H54 (cell line): ENCODE measurements at regions not wholly inside any gene's neighbourhood (a gene's known extent, or its start where the extent isn't known, plus 50 kb on each side); places are given as distances from the start of the nearest gene placed in this dataset.
"Not testable (repeated sequence)": the region's sequence is repeated elsewhere in the genome, so short reads cannot be mapped to it uniquely, and the experiment has no call there.

Experiments
- DNase-seq: peaks from one replicate; pipeline ENCODE4 v3.0.0; 2011; ENCODE audit warnings: low spot score, mixed read lengths; ENCODE audit not compliant: insufficient read length
- FAIRE-seq: peaks from 3 replicates; lab custom pipeline; 2011; peaks lifted over from hg19 to GRCh38; lab: Jason Lieb, UNC
- POLR2A ChIP-seq: IDR thresholded peaks from 2 replicates; pipeline ENCODE4 v1.6.1; 2011; ENCODE audit warnings: low read depth, mild to moderate bottlenecking, low read length

DNA sequence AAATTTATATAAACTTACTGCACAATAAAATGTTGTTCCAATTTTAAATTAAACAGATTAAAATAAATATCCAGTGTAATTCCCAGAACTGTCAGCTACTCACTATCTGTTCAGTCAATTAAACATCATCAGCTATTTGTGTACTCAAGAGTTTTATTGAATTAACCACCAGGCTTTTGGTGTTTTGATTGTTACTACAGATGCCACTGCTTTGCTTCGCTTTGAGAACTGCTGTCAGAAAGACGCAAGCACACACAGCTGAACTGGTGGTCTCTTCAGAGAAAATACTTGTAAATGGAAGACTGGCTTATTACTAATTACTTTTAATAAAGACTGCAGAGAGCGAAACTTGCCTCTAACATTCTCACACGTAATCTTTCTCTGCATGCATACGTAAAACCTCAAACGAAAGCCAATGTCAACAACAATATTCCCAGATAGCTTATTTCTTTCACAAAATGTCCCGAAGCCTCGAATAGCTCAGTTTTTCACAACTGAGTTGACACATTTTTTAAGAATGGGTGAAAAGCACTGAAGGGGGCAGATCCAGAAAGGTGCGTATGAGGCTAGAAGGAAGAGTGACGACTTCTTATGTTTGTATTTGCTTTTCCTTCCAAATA is 259.6 kb upstream of the RPS23 start:
- no peak for TF ChIP-seq POLR2A
- no peak for DNase-seq
- no peak for FAIRE-seq

DNA sequence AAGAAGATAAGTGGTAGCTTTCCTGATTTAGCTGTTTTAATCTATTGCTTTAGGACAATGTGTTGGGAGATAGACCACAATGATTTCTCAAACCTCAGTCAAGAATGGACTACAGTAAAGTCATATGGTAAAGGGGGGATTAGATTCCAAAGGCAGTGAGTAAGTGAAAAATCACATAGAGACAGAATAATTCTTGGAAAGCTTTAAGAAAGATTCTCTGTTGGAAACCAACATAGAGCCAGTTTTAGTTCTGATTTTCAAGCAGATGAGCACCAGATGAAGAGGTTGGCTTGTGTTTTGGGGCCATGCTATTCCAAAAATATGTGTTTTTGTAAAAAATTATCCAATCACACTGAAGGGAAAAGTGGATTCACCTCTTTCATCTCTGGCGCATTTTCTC is 256.8 kb upstream of the RPS23 start:
- TF ChIP-seq POLR2A = no peak

DNA sequence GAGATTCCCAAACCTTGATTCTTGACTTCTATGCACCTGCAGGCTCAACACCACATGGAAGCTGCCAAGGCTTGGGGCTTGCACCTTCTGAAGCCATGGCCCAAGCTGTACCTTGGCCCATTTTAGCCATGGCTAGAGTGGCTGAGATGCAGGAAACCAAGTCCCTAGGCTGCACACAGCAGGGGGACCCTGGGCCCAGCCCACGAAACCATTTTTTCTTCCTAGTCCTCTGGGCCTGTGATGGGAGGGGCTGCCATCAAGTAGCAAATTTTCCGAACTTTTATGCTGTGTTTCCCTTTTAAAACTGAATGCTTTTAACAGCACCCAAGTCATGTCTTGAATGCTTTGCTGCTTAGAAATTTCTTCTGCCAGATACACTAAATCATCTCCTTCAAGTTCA is 253.9 kb upstream of the RPS23 start:
- DNase-seq, FAIRE-seq: not testable (repeated sequence)

More for the DNA sequence above, 256.8 kb upstream of the RPS23 start:
- no peak for DNase-seq
- no peak for FAIRE-seq

DNA sequence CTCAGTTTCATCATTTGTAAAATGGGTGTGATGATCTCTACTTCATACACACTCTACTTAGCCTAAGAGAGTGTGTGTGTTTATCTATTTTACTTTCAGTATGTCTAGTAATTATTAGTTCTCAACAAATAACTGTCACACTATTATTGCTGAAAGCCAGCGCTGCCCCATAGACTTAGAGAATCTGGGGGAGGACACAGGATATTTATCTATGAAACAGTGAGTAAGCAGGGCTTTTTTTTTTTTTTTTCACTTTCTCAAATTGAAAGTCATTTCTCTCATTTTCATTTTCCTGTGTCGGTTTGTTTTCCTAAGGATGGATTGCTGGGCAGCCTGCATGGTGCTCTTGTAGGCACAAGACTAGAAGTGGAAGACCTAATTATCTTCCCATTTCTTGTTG is 248.4 kb upstream of the RPS23 start:
- no peak for TF ChIP-seq POLR2A
- DNase-seq (no peak), FAIRE-seq (no peak)

DNA sequence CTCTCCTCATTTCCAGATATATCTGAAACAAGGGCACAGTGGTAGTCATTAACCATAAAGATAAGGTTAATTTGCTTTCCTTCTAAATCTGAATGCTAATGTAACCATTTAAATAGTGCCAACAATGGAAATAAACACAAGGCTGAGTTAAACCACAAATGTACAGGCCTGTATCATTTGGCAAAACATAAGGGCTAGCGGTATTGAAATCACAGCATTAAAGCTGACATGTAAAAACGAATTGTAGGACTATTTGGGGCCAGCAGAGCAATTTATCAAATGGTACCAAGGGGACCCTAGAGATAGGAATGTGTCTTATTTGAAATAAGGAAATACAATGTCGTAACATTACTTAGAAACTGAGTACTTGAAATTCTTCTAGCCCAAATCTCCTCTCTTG is 247.5 kb upstream of the RPS23 start:
- TF ChIP-seq POLR2A = no peak
- FAIRE-seq (no peak), DNase-seq (no peak)

DNA sequence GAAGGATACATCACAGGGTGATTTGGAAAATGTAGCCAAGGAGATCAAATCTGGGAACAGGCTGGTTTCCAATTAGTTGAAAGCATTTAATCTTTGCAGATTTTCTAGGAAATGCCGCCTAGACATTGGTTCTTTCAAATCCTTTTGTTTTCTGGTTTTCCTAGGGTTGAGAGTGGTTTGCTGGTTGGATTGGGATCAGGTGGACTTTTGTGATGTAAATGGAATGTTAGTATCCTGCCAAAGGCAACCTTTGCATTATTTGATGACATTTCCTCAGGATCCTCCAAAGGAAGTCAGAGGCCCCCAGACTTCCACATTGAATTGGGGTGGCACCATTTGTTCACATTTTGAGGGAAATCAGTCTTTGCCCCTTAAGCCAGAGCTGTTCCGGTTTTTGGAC is 245.5 kb upstream of the RPS23 start:
- TF ChIP-seq POLR2A = no peak
- DNase-seq (no peak), FAIRE-seq (no peak)

DNA sequence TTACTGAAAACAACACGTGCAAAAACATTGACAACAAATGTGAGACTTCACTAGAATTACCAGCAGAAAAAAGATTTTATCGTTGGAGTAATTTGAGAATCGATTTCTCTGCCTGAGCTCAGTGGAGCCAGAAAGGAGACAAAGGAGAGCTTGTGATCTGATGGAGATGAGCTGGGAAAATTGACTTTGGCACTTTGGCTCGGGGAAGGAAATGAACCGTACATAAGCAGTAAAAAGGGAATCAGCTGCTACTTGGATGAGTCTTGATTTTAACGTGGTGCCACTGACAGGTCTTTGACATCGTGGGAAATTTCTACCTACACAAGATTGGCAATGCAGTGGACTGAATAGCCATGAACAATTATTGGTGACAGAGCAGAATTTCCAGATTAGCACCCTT is 244.7 kb upstream of the RPS23 start:
- TF ChIP-seq POLR2A = no peak
- DNase-seq = no peak
- no peak for FAIRE-seq

DNA sequence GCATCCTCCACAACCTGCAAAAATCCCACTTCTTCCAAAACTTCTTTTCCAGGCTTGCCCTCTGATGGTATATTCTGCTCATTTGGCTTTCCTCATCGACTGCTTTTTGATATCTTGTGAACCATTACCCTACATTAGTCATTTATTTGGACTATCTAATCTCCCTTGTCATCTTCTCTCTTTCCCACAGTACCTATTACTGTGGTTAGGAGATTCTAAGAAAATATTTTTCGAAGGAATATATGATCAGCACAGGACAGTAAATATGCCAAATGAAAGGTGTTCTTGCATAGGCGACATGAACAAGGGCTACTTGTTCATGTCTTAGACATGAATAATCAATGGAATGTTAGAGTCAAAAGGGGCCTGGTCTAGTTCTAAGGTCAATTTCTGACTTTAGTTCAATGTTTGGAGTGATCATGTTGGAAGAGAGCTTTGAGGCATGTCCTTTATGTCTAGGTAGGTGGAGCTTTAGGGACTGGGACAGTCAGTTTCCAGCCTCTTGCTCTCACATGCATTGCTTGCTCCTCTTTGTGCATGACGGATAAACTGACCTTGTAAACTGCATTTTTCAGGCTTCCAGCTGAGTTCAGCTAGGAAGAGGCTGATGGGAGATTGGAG is 243.4 kb upstream of the RPS23 start:
- no peak for TF ChIP-seq POLR2A
- DNase-seq (no peak), FAIRE-seq (no peak)

DNA sequence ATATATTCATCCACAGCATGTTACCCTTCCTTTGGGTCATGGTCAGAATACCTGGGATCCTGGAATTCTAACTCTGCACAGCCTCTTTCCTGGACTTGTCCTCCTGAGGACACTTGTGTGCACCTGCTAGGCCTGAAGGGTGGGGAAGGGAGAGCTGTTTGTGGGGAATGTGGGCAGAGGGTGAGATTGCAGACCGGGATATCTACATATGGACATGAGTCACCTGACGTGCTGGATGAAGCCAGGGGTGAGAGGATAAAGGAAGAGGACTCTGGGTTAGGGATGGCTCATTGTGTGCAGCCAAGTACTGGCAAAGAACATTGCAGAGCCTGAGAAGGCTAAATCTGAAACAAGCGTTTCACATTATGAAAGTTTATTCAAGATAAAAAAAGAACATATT is 241.4 kb upstream of the RPS23 start:
- no peak for DNase-seq
- no peak for TF ChIP-seq POLR2A
- no peak for FAIRE-seq

DNA sequence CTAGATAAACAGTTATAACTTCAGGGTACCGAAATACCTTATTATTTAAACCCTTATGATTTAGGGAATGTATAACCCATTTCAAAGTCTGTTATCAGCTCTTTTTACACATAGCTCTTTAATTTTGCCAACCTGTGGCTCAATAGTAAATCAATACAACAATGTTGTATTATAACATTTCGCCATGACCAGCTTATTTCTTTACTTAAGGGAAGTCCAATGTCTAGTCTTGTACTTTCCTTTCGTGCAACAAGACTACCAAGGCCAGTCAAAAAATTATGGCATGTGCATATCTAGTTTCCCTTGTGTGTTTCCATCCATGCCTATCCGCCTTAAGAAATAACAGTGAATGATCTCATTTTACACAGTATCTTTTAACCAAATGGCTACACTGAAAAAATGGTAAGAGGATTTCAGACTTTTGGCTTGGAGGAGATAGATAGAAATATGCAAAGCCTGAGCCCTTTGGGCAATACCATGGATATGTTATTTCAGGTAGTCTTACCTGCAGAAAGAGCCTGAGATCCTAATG is 239.5 kb upstream of the RPS23 start:
- no peak for TF ChIP-seq POLR2A
- FAIRE-seq = no peak
- no peak for DNase-seq

DNA sequence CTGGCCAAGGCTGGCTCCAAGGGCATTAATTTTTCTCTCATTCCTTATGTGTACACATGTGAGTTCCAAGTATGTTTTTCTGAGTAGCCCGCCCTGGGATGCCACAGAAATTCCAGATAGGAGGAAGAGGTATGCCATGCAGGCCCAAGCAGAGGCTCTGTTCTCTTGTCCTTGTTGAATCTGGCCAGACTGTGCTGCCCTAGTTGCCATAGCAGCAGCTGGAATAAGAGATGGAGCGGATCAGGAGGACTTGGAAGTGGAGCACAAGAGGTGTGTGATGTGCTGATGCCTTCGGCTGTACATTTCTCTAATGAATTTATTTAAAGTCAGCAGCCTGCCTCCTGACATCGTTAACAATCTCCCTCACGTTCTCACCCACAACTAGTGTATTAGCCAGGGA is 235.6 kb upstream of the RPS23 start:
- TF ChIP-seq POLR2A = no peak
- no peak for DNase-seq
- no peak for FAIRE-seq

DNA sequence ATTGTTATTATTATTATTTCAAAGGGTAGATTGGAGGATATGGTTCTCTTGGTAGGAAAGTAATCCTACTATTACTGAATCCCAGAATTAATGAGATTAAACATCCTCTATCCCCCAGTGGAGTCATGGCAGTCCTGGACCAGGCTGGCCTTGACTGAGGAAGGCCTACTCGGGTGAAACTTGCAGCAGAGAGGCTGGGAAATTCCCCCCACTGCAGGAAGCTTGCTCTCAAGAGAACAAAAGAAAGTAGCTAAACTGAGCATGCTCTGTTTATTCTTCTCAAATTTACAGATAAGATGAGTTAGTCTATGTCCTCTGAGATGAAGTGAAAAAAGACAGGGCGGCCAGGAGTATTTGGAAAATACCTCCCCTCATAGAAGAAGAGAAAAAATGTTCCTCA is 233.9 kb upstream of the RPS23 start:
- no peak for TF ChIP-seq POLR2A
- no peak for DNase-seq
- no peak for FAIRE-seq

DNA sequence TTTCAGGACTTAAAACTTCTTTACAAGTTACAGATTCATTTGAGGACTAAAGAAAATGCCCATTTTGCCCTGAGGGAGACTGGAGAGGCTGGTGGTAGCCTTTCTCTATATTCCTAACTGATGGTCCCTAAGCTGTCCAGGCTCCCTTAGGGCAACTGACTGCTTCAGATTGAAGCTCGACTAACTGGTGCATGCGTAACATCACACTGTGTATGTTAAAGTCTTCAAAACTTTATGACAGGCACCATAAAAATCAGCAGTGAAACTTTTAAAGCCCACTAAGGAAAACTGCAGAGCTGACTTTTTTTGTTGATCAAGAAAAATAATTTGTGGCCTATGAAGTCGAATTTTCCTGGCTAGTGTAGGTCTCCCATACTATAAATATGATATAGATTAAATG is 233.0 kb upstream of the RPS23 start:
- FAIRE-seq (no peak), DNase-seq (no peak)
- no peak for TF ChIP-seq POLR2A

DNA sequence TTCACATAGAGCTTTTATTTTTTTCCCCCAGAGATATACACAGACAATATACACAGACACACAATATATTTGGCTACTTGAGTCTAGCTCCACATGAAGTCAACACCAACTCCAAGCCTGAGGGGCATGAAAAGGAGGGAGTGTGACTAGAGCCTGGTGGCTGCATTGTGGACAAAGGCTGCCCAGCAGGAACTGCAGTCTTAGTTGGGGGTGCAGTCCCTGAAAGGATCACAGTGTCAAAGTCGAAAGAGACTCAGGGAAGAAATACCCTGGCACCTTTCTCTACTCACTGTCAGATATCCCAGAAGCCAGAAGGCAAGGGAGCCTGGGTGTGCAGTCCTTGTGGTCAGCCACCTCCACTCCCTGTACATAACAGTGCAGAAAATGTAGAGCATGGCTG is 231.6 kb upstream of the RPS23 start:
- FAIRE-seq (no peak), DNase-seq (no peak)
- no peak for TF ChIP-seq POLR2A

DNA sequence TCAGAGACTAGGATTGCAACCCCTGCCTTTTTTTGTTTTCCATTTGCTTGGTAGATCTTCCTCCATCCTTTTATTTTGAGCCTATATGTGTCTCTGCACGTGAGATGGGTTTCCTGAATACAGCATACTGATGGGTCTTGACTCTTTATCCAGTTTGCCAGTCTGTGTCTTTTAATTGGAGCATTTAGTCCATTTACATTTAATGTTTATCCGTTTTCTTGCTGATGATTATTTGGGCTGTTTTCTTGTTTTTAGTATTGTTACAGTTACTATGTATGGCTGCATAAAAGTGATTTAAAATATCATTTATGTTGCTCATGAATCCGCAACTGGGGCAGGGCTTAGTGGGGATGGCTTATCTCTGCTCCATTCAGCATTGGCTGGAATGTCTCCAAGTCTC is 228.2 kb upstream of the RPS23 start:
- not testable (repeated sequence) for FAIRE-seq, DNase-seq

DNA sequence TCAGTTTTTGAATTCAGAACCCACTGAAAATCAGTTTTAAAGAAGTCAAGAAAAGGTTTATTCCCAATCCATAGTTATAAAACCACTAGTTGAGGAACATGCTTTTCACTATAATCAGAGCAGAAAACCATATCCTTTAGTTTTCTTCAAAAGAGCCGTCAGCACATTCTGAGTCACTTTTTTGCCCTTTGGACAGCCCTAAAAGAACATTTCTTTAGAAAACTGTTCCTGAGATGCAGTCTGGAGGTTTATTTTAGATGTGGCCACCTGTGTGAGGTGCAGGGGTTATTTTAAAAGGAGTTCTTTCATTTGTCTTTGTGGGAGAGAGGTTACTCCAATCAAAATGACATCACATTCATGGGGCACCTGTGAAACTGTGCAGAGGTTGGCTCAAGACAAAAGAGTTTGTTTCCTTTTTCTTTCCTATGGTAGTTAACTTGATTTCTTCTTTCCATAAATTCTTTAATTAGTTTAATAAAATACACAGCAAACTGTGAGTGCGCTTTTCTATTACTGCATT is 221.6 kb upstream of the RPS23 start:
- FAIRE-seq (no peak), DNase-seq (no peak)
- no peak for TF ChIP-seq POLR2A
